ENCODE measurements at regions not wholly inside any gene's neighbourhood (a gene's known extent, or its start where the extent isn't known, plus 50 kb on each side); places are given as distances from the start of the nearest gene placed in this dataset.

GRCh38 chr5:88550736-88551135 is 282.1 kb upstream of the TMEM161B start:
- TF ChIP-seq CTCF (IDR thresholded peaks at IDR 0.05), result no peak
- TF ChIP-seq POLR2A (IDR thresholded peaks at IDR 0.05), result no peak
